ENCODE measurements at regions not wholly inside any gene's neighbourhood (a gene's known extent, or its start where the extent isn't known, plus 50 kb on each side); places are given as distances from the start of the nearest gene placed in this dataset.

DNA sequence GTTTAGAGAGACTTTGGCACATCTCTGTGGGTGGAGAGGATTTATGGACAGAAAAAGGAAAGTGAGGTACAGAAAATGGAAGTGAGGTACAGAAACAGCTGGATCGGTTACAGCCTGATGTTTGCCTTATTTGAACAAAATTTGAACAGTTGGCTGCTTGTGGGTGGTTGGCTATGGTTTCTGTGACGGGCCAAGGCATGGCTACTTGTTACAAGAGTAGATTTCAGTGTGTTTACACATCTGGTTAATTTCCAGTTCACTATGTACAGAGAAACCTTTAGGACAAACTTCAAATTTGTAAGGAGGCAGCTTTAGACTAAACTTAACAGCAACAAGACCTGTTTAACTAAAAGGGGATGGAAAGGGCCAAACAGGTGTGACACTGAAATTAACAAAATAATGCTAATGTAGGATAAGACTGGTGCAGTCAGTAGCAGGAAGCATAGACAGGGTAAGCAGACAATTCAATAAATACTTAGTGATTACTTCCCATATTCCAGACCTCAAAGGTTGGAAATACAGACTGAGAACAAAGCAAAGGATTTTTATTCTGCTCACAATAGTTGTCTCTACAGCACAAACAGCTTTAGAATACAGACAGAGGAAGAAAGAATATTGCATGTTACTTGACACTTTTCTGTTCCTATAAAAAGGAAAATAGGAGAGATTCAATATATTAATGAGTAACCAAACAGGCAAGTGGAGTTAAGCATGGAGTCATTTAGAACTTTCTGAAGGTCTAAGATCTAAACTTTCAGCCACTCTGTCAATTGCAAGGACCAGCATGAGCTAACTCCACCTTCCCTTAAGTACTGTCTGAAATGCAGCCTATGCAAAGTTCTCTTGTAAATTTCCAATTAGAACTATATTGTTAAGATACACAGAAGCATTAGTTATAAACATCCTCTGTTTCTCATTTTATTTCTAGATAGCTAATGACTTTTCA lies 294.4 kb upstream of the FAT4 start:
- TF ChIP-seq, protein P1, sequence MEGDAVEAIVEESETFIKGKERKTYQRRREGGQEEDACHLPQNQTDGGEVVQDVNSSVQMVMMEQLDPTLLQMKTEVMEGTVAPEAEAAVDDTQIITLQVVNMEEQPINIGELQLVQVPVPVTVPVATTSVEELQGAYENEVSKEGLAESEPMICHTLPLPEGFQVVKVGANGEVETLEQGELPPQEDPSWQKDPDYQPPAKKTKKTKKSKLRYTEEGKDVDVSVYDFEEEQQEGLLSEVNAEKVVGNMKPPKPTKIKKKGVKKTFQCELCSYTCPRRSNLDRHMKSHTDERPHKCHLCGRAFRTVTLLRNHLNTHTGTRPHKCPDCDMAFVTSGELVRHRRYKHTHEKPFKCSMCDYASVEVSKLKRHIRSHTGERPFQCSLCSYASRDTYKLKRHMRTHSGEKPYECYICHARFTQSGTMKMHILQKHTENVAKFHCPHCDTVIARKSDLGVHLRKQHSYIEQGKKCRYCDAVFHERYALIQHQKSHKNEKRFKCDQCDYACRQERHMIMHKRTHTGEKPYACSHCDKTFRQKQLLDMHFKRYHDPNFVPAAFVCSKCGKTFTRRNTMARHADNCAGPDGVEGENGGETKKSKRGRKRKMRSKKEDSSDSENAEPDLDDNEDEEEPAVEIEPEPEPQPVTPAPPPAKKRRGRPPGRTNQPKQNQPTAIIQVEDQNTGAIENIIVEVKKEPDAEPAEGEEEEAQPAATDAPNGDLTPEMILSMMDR (IDR thresholded peaks at IDR 0.05) = no peak
- no peak for TF ChIP-seq POLR2A (IDR thresholded peaks at IDR 0.05)

All from lower leg skin (tissue), 3 donors.